GM12878 (cell line): ENCODE measurements at regions not wholly inside any gene's neighbourhood (a gene's known extent, or its start where the extent isn't known, plus 50 kb on each side); places are given as distances from the start of the nearest gene placed in this dataset.

ENCODE experiments used
- ATAC-seq: fragments of 200-7000 bp; cut with Tn5 transposase; 3 replicates; pipeline ENCODE4 v1.9.1; 2020; ENCODE audit warnings: mild to moderate bottlenecking, moderate library complexity
- BruUV-seq: library from RNA; stranded (reverse); fragments of 400-500 nt; replicated peaks from 2 replicates; lab custom pipeline; 2021; lab: Mats Ljungman, UMichigan
- CTCF ChIA-PET: fragments of 300-600 bp; sonication (Branson Sonifier 250); formaldehyde crosslinking; extraction: SDS; loops from one replicate; lab custom pipeline; 2021; ENCODE audit warnings: inconsistent platforms; lab: Yijun Ruan, JAX
- POLR2A ChIA-PET: fragments of 350-600 bp; formaldehyde crosslinking; extraction: SDS; loops from one replicate; lab custom pipeline; 2021; ENCODE audit warnings: inconsistent platforms; lab: Charles Lee
- RAD21 ChIA-PET: fragments of 300-600 bp; sonication (Branson Sonifier 250); formaldehyde crosslinking; loops from one replicate; lab custom pipeline; 2023; ENCODE audit warnings: antibody characterized with exemption; ENCODE audit not compliant: unreplicated experiment; lab: Charles Lee
- SMC1A ChIA-PET: fragments of 300-600 bp; sonication (Branson Sonifier 250); formaldehyde crosslinking; loops from one replicate; lab custom pipeline; 2023; ENCODE audit not compliant: unreplicated experiment, uncharacterized antibody; lab: Charles Lee
- DNase-seq: peaks from one replicate; pipeline ENCODE4 v3.0.0-alpha.2; 2011; ENCODE audit warnings: low read depth, low spot score
- FAIRE-seq: peaks from 3 replicates; lab custom pipeline; 2011; peaks lifted over from hg19 to GRCh38; lab: Jason Lieb, UNC
- H2AFZ ChIP-seq: 2 replicates; pipeline ENCODE4 v1.6.0; 2011; ENCODE audit warnings: low read depth, low read length, control low read depth; ENCODE audit not compliant: control insufficient read depth
- H3K27ac ChIP-seq: 2 replicates; pipeline ENCODE4 v1.5.1; 2011; ENCODE audit warnings: control low read depth; ENCODE audit not compliant: control insufficient read depth, insufficient read depth
- H3K27me3 ChIP-seq, 2 experiments: replicated peaks in 1 of 2; 2 replicates each; pipeline versions ENCODE4 v1.6.0 to v1.6.1; 2011; ENCODE audit warnings: low read length in 1 of 2; ENCODE audit not compliant: control insufficient read depth in 2 of 2, insufficient read depth in 2 of 2
- H3K36me3 ChIP-seq, 2 experiments: 2 replicates each; pipeline ENCODE4 v1.5.1; 2011; ENCODE audit warnings: low read length in 1 of 2; ENCODE audit not compliant: control insufficient read depth in 2 of 2, insufficient read depth in 2 of 2
- H3K4me1 ChIP-seq: 2 replicates; pipeline ENCODE4 v1.6.1; 2011; ENCODE audit warnings: mild to moderate bottlenecking, low read length, moderate library complexity, mixed read lengths; ENCODE audit not compliant: control insufficient read depth, insufficient read depth
- H3K4me2 ChIP-seq: 2 replicates; pipeline ENCODE4 v1.6.0; 2011; ENCODE audit warnings: control low read depth; ENCODE audit not compliant: control insufficient read depth, insufficient read depth
- H3K4me3 ChIP-seq: fragments of 200-600 bp; sonication (generic); 2 replicates; pipeline ENCODE4 v1.5.1; 2016
- H3K79me2 ChIP-seq: 2 replicates; pipeline ENCODE4 v1.6.0; 2011; ENCODE audit warnings: low read length; ENCODE audit not compliant: control insufficient read depth, insufficient read depth
- H3K9ac ChIP-seq: 2 replicates; pipeline ENCODE4 v1.8.0; 2011; ENCODE audit warnings: low read length, control low read depth, mixed read lengths; ENCODE audit not compliant: control insufficient read depth, insufficient read depth
- H3K9me3 ChIP-seq: replicated peaks from 3 replicates; pipeline ENCODE4 v1.5.1; 2011; ENCODE audit warnings: mild to moderate bottlenecking, low read length; ENCODE audit not compliant: control insufficient read depth, insufficient read depth
- H4K20me1 ChIP-seq: 2 replicates; pipeline ENCODE4 v1.6.0; 2011; ENCODE audit not compliant: control insufficient read depth, insufficient read depth
- ATF2 ChIP-seq: IDR thresholded peaks from 2 replicates; pipeline ENCODE4 v1.6.1; 2012; ENCODE audit warnings: low read length, inconsistent platforms
- BCL11A ChIP-seq: IDR thresholded peaks from 2 replicates; pipeline ENCODE4 v1.6.1; 2011; ENCODE audit warnings: low read depth, low read length
- BHLHE40 ChIP-seq, 2 experiments: fragments of 450-650 bp in 1 of 2; IDR thresholded peaks; 2 replicates each; pipeline ENCODE4 v1.6.1; 2011 to 2017; ENCODE audit warnings: low read depth in 2 of 2, borderline replicate concordance in 1 of 2, improper control_type of control experiment in 1 of 2, low read length in 1 of 2, mild to moderate bottlenecking in 1 of 2
- CBFB ChIP-seq: IDR thresholded peaks from 2 replicates; pipeline ENCODE4 v1.6.1; 2016; ENCODE audit warnings: antibody characterized with exemption, low read depth
- CREM ChIP-seq: IDR thresholded peaks from 2 replicates; pipeline ENCODE4 v1.6.1; 2014; ENCODE audit warnings: antibody characterized with exemption, low read depth
- E4F1 ChIP-seq: fragments of 450-650 bp; IDR thresholded peaks from 2 replicates; pipeline ENCODE4 v1.6.1; 2018; ENCODE audit warnings: borderline replicate concordance, mild to moderate bottlenecking; ENCODE audit not compliant: partially characterized antibody
- FOXK2 ChIP-seq: fragments of 450-650 bp; IDR thresholded peaks from 2 replicates; pipeline ENCODE4 v1.6.1; 2017; ENCODE audit warnings: mild to moderate bottlenecking, moderate library complexity
- HSF1 ChIP-seq: fragments of 150-350 bp; IDR thresholded peaks from 2 replicates; pipeline ENCODE4 v1.6.1; 2014; ENCODE audit warnings: mild to moderate bottlenecking, low read depth, low read length
- MXI1 ChIP-seq: fragments of 150-350 bp; IDR thresholded peaks from 2 replicates; pipeline ENCODE4 v1.6.1; 2011; ENCODE audit warnings: low read depth, mild to moderate bottlenecking, inconsistent platforms, low read length, improper control_type of control experiment
- NFXL1 ChIP-seq: fragments of 450-650 bp; IDR thresholded peaks from 2 replicates; pipeline ENCODE4 v1.6.1; 2017; ENCODE audit warnings: antibody characterized with exemption, mild to moderate bottlenecking, borderline replicate concordance
- POLR2AphosphoS2 ChIP-seq: IDR thresholded peaks from 2 replicates; pipeline ENCODE4 v1.6.1; 2011; ENCODE audit warnings: low read depth, mild to moderate bottlenecking, low read length, improper control_type of control experiment, moderate library complexity
- RELA ChIP-seq: fragments of 450-650 bp; IDR thresholded peaks from 2 replicates; pipeline ENCODE4 v1.8.0; 2014; ENCODE audit warnings: borderline replicate concordance; ENCODE audit not compliant: partially characterized antibody
- SMC3 ChIP-seq: IDR thresholded peaks from 2 replicates; pipeline ENCODE4 v1.6.1; 2011; ENCODE audit warnings: low read length, improper control_type of control experiment, borderline replicate concordance
- TAF1 ChIP-seq: IDR thresholded peaks from 2 replicates; pipeline ENCODE4 v1.6.1; 2011; ENCODE audit warnings: mild to moderate bottlenecking, low read depth, low read length, borderline replicate concordance
- TBL1XR1 ChIP-seq: IDR thresholded peaks from 2 replicates; pipeline ENCODE4 v1.6.1; 2012; ENCODE audit warnings: low read depth, low read length, improper control_type of control experiment
- ZNF622 ChIP-seq: fragments of 450-650 bp; IDR thresholded peaks from 2 replicates; pipeline ENCODE4 v1.6.1; 2017; ENCODE audit warnings: mild to moderate bottlenecking, inconsistent platforms
- WGBS: methylation state at CpG from one replicate; pipeline ENCODE4 v1.1.6; 2016; ENCODE audit warnings: low lambda C conversion rate; ENCODE audit not compliant: insufficient replicate concordance, insufficient coverage; ENCODE audit errors: missing lambda C conversion rate; 5-methylcytosine and 5-hydroxymethylcytosine counted together
- in situ Hi-C: fragments of 300-500 bp; cut with MboI; formaldehyde crosslinking; loops from 9 replicates; pipeline ENCODE4 v1.14.3; 2018; ENCODE audit warnings: mixed read lengths
- intact Hi-C: fragments of 100-400 bp; cut with micrococcal nuclease; formaldehyde crosslinking; loops from one replicate; pipeline ENCODE4 v1.14.2; 2022; ENCODE audit not compliant: unreplicated experiment

- Histone ChIP-seq H3K79me2 (no peaks in the 10 kb centered on the region), H2AFZ (no peak overlapping the region), H3K36me3 (no peaks in the 10 kb centered on the region), H3K4me1 (no peaks in the 10 kb centered on the region; the same call in 1 of the 2 replicates), H3K9me3 (no peaks in the 10 kb centered on the region), H4K20me1 (no peaks in the 10 kb centered on the region), H3K9ac (no peak overlapping the region), H3K27ac (no peak overlapping the region), H3K4me2 (no peak overlapping the region), H3K4me3 (no peak overlapping the region), H3K27me3 (no peaks in the 10 kb centered on the region)
- ATAC-seq, result no peak
- ChIA-PET CTCF (no interaction called here), POLR2A (no interaction called here), SMC1A (no interaction called here), RAD21 (no interaction called here)
- WGBS, result 31% methylated on average over 8 of the region's 8 CpGs
- TF ChIP-seq CREM (no peak), ATF2 (no peak), BCL11A (no peak), E4F1 (no peak), RELA (no peak), ZNF622 (no peak), NFXL1 (no peak), FOXK2 (no peak), SMC3 (no peak), TAF1 (no peak), BHLHE40 (IDR thresholded peaks at IDR 0.05; ENCODE audit: borderline replicate concordance in 1 of 2, low read depth in 2 of 2, low read length in 1 of 2) (no peak), HSF1 (no peak), TBL1XR1 (no peak), CBFB (no peak), POLR2AphosphoS2 (no peak), MXI1 (no peak)
- in situ Hi-C loops, result loop anchor here (5.0 kb wide), 1 partner anchor 146 kb away; no protein-coding TSS in a partner anchor
- intact Hi-C loops, result no loop called here
- no peak for DNase-seq
- FAIRE-seq, result no peak
- BruUV-seq, result no TSS peak
Observed at GRCh38 chr14:105616802-105617192, 90.4 kb downstream of the TMEM121 start.
